ENCODE measurements at regions not wholly inside any gene's neighbourhood (a gene's known extent, or its start where the extent isn't known, plus 50 kb on each side); places are given as distances from the start of the nearest gene placed in this dataset.

GRCh38 chr4:144565527-144566195 is 80.3 kb upstream of the HHIP start:
- TF ChIP-seq POLR2A (IDR thresholded peaks at IDR 0.05) (no peak), CTCF (IDR thresholded peaks at IDR 0.05) (no peak)

Data from lower leg skin (tissue), 3 donors.